H1 (cell line): ENCODE measurements at regions not wholly inside any gene's neighbourhood (a gene's known extent, or its start where the extent isn't known, plus 50 kb on each side); places are given as distances from the start of the nearest gene placed in this dataset.

ENCODE experiments used
- CTCF ChIA-PET: fragments of 300-600 bp; sonication (Branson Sonifier 250); formaldehyde crosslinking; loops from one replicate; lab custom pipeline; 2021; ENCODE audit not compliant: partially characterized antibody; lab: Charles Lee
- POLR2A ChIA-PET: fragments of 300-600 bp; sonication (Branson Sonifier 250); formaldehyde crosslinking; loops from one replicate; lab custom pipeline; 2021; ENCODE audit warnings: inconsistent platforms; ENCODE audit not compliant: partially characterized antibody; lab: Charles Lee
- DNase-seq, 2 experiments: peaks; one replicate each; pipeline versions ENCODE4 v3.0.0 to v3.0.0-alpha.2; 2010 to 2022; ENCODE audit warnings: low spot score in 2 of 2, low read depth in 1 of 2, mixed read lengths in 1 of 2
- FAIRE-seq: peaks from 2 replicates; lab custom pipeline; 2011; peaks lifted over from hg19 to GRCh38; lab: Jason Lieb, UNC
- H2AFZ ChIP-seq: 2 replicates; pipeline ENCODE4 v1.8.1; 2012; ENCODE audit warnings: low read length, inconsistent platforms
- H2AK5ac ChIP-seq: 2 replicates; pipeline ENCODE4 v1.6.1; 2013; ENCODE audit warnings: low read depth, low read length
- H2BK120ac ChIP-seq: replicated peaks from 2 replicates; pipeline ENCODE3; 2013; ENCODE audit warnings: low read depth, low read length, inconsistent platforms
- H2BK12ac ChIP-seq: 2 replicates; pipeline ENCODE4 v1.6.1; 2013; ENCODE audit warnings: low read depth, low read length
- H2BK15ac ChIP-seq: 2 replicates; pipeline ENCODE4 v1.6.1; 2013; ENCODE audit warnings: low read length
- H2BK20ac ChIP-seq: 2 replicates; pipeline ENCODE4 v1.6.1; 2013; ENCODE audit warnings: low read length
- H2BK5ac ChIP-seq: 2 replicates; pipeline ENCODE4 v1.6.1; 2013; ENCODE audit warnings: low read depth, low read length
- H3K14ac ChIP-seq: 2 replicates; pipeline ENCODE4 v1.6.1; 2013; ENCODE audit warnings: inconsistent platforms; ENCODE audit not compliant: insufficient read length
- H3K18ac ChIP-seq: 2 replicates; pipeline ENCODE4 v1.6.1; 2013; ENCODE audit warnings: low read length; ENCODE audit errors: extremely low read depth
- H3K23ac ChIP-seq: 2 replicates; pipeline ENCODE4 v1.6.1; 2013; ENCODE audit warnings: inconsistent platforms; ENCODE audit not compliant: insufficient read length
- H3K23me2 ChIP-seq: 2 replicates; pipeline ENCODE4 v1.6.1; 2013; ENCODE audit warnings: low read depth, low read length
- H3K27ac ChIP-seq: 2 replicates; pipeline ENCODE4 v1.6.1; 2011; ENCODE audit warnings: low read depth, low read length, inconsistent platforms
- H3K27me3 ChIP-seq, 4 experiments: replicated peaks in 1 of 4; 1 replicate in 1 of 4; 2 replicates in 3 of 4; pipeline versions ENCODE4 v1.6.1 to v1.8.1; 2011 to 2013; ENCODE audit warnings: low read length in 3 of 4, mild to moderate bottlenecking in 3 of 4, inconsistent platforms in 2 of 4, mixed read lengths in 2 of 4, moderate library complexity in 1 of 4; ENCODE audit not compliant: control insufficient read depth in 3 of 4, insufficient read depth in 3 of 4; ENCODE audit errors: extremely low read depth in 1 of 4
- H3K36me3 ChIP-seq, 4 experiments: 2 replicates each; pipeline versions ENCODE4 v1.6.1 to v1.8.1; 2011 to 2013; ENCODE audit warnings: mild to moderate bottlenecking in 4 of 4, low read length in 3 of 4, moderate library complexity in 2 of 4, control low read depth in 1 of 4, inconsistent platforms in 1 of 4; ENCODE audit not compliant: insufficient read depth in 4 of 4, control insufficient read depth in 2 of 4
- H3K4ac ChIP-seq: replicated peaks from 2 replicates; pipeline ENCODE3; 2013; ENCODE audit warnings: low read length, low read depth, mixed read lengths, inconsistent platforms; ENCODE audit not compliant: insufficient read length
- H3K4me1 ChIP-seq, 4 experiments: replicated peaks in 1 of 4; 1 replicate in 1 of 4; 2 replicates in 3 of 4; pipeline versions ENCODE4 v1.6.1 to v1.8.1; 2011 to 2013; ENCODE audit warnings: low read length in 3 of 4, inconsistent platforms in 2 of 4, mixed read lengths in 1 of 4; ENCODE audit not compliant: insufficient read depth in 4 of 4, control insufficient read depth in 3 of 4
- H3K4me2 ChIP-seq, 2 experiments: 2 replicates each; pipeline versions ENCODE4 v1.6.1 to v1.8.1; 2011 to 2013; ENCODE audit warnings: low read depth in 2 of 2, low read length in 2 of 2, control low read depth in 1 of 2, inconsistent platforms in 1 of 2, mild to moderate bottlenecking in 1 of 2; ENCODE audit not compliant: insufficient read depth in 1 of 2
- H3K4me3 ChIP-seq, 4 experiments: fragments of 200-600, 300-600 bp in 1 of 4; sonication (generic), shearing (Covaris generic), sonication (Bioruptor Twin) in 1 of 4; 2 replicates each; pipeline versions ENCODE4 v1.5.1 to v1.8.1; 2011 to 2016; ENCODE audit warnings: low read length in 4 of 4, low read depth in 3 of 4, control low read depth in 2 of 4, inconsistent platforms in 2 of 4, mild to moderate bottlenecking in 2 of 4, mixed read lengths in 1 of 4, moderate library complexity in 1 of 4; ENCODE audit not compliant: insufficient read depth in 2 of 4; ENCODE audit errors: extremely low read depth in 1 of 4
- H3K56ac ChIP-seq: replicated peaks from 2 replicates; pipeline ENCODE3; 2013; ENCODE audit warnings: low read depth, mild to moderate bottlenecking, mixed read lengths, low read length, inconsistent platforms; ENCODE audit not compliant: insufficient read length
- H3K79me1 ChIP-seq: 2 replicates; pipeline ENCODE4 v1.6.1; 2013; ENCODE audit warnings: low read depth, low read length, control low read depth
- H3K79me2 ChIP-seq, 2 experiments: 2 replicates each; pipeline versions ENCODE4 v1.6.1 to v1.8.1; 2012 to 2013; ENCODE audit warnings: low read length in 2 of 2, mild to moderate bottlenecking in 2 of 2, inconsistent platforms in 1 of 2; ENCODE audit not compliant: insufficient read depth in 2 of 2, control insufficient read depth in 1 of 2
- H3K9ac ChIP-seq, 4 experiments: replicated peaks in 1 of 4; 1 replicate in 1 of 4; 2 replicates in 3 of 4; pipeline versions ENCODE4 v1.6.1 to v1.8.1; 2011 to 2013; ENCODE audit warnings: low read depth in 3 of 4, low read length in 3 of 4, control low read depth in 2 of 4, mild to moderate bottlenecking in 2 of 4, moderate library complexity in 2 of 4, inconsistent platforms in 1 of 4; ENCODE audit errors: extremely low read depth in 1 of 4
- H3K9me3 ChIP-seq, 2 experiments: 2 replicates each; pipeline versions ENCODE4 v1.6.1 to v1.8.1; 2012 to 2013; ENCODE audit warnings: mild to moderate bottlenecking in 2 of 2, moderate library complexity in 2 of 2, control low read depth in 1 of 2, inconsistent platforms in 1 of 2, low read depth in 1 of 2, low read length in 1 of 2, mixed read lengths in 1 of 2; ENCODE audit not compliant: insufficient read depth in 2 of 2
- H4K20me1 ChIP-seq, 2 experiments: replicated peaks in 1 of 2; 2 replicates each; pipeline versions ENCODE3 to v1.8.1; 2011 to 2013; ENCODE audit warnings: inconsistent platforms in 2 of 2, low read length in 2 of 2, mild to moderate bottlenecking in 1 of 2; ENCODE audit not compliant: insufficient read depth in 2 of 2, control insufficient read depth in 1 of 2
- H4K5ac ChIP-seq: 2 replicates; pipeline ENCODE4 v1.6.1; 2013; ENCODE audit warnings: low read length, low read depth, mixed read lengths, inconsistent platforms; ENCODE audit not compliant: insufficient read length
- H4K8ac ChIP-seq: 2 replicates; pipeline ENCODE4 v1.8.0; 2013; ENCODE audit warnings: mild to moderate bottlenecking, moderate library complexity, low read length, inconsistent platforms; ENCODE audit not compliant: insufficient read depth; ENCODE audit errors: extremely low read depth
- H4K91ac ChIP-seq: replicated peaks from 2 replicates; pipeline ENCODE3; 2013; ENCODE audit warnings: low read length, mixed read lengths, inconsistent platforms; ENCODE audit not compliant: insufficient read length
- CTBP2 ChIP-seq: IDR thresholded peaks from 2 replicates; pipeline ENCODE4 v1.7.0; 2011; ENCODE audit warnings: borderline replicate concordance, mild to moderate bottlenecking, moderate library complexity, mixed read lengths, low read length; ENCODE audit not compliant: insufficient read depth, insufficient read length
- CTCF ChIP-seq, 3 experiments: IDR thresholded peaks; 1 replicate in 2 of 3; 2 replicates in 1 of 3; pipeline versions ENCODE4 v1.5.1 to v1.6.1; 2011; ENCODE audit warnings: low read length in 3 of 3, mild to moderate bottlenecking in 3 of 3, inconsistent platforms in 2 of 3, low read depth in 1 of 3, moderate library complexity in 1 of 3; ENCODE audit not compliant: insufficient read depth in 1 of 3; ENCODE audit errors: control extremely low read depth in 1 of 3
- HDAC2 ChIP-seq, 2 experiments: fragments of 300-600 bp in 1 of 2; sonication (generic) in 1 of 2; IDR thresholded peaks; 2 replicates each; pipeline ENCODE4 v1.6.1; 2011 to 2012; ENCODE audit warnings: low read depth in 2 of 2, low read length in 2 of 2, mild to moderate bottlenecking in 2 of 2, moderate library complexity in 2 of 2, borderline replicate concordance in 1 of 2, inconsistent platforms in 1 of 2
- JUND ChIP-seq: IDR thresholded peaks from 2 replicates; pipeline ENCODE4 v1.6.1; 2011; ENCODE audit warnings: mild to moderate bottlenecking, improper control_type of control experiment, low read length
- KDM4A ChIP-seq: IDR thresholded peaks from one replicate; pipeline ENCODE4 v1.7.1; 2012; ENCODE audit warnings: low read depth, mild to moderate bottlenecking, moderate library complexity, low read length, inconsistent platforms; ENCODE audit not compliant: severe bottlenecking
- NRF1 ChIP-seq: IDR thresholded peaks from 2 replicates; pipeline ENCODE4 v1.6.1; 2011; ENCODE audit warnings: mild to moderate bottlenecking, low read depth, low read length, improper control_type of control experiment
- POLR2A ChIP-seq, 2 experiments: IDR thresholded peaks; 1 replicate in 1 of 2; 2 replicates in 1 of 2; pipeline ENCODE4 v1.6.1; 2011; ENCODE audit warnings: low read depth in 2 of 2, low read length in 2 of 2, mild to moderate bottlenecking in 2 of 2; ENCODE audit errors: control extremely low read depth in 1 of 2
- POLR2AphosphoS5 ChIP-seq: IDR thresholded peaks from 2 replicates; pipeline ENCODE4 v1.6.1; 2011; ENCODE audit warnings: low read depth, low read length
- POU5F1 ChIP-seq: IDR thresholded peaks from 2 replicates; pipeline ENCODE4 v1.6.1; 2011; ENCODE audit warnings: low read depth, mild to moderate bottlenecking, low read length, moderate library complexity
- SIN3A ChIP-seq, 2 experiments: IDR thresholded peaks in 1 of 2; conservative IDR thresholded peaks in 1 of 2; 2 replicates each; pipeline ENCODE4 v1.6.1; 2011 to 2012; ENCODE audit warnings: low read length in 2 of 2, improper control_type of control experiment in 1 of 2, low read depth in 1 of 2, mild to moderate bottlenecking in 1 of 2
- TEAD4 ChIP-seq: IDR thresholded peaks from 2 replicates; pipeline ENCODE4 v1.6.1; 2012; ENCODE audit warnings: low read depth, low read length, inconsistent platforms, mixed read lengths
- WGBS, 2 experiments: shearing (Covaris generic) in 1 of 2; methylation state at CpG; one replicate each; pipeline versions ENCODE4 v1.1.6 to v1.1.7; 2013 to 2015; ENCODE audit warnings: low lambda C conversion rate in 2 of 2, mixed read lengths in 2 of 2, inconsistent platforms in 1 of 2, low coverage in 1 of 2, missing lambda C conversion rate in 1 of 2; ENCODE audit not compliant: insufficient replicate concordance in 2 of 2, insufficient coverage in 1 of 2, insufficient read length in 1 of 2; ENCODE audit errors: extremely low coverage in 1 of 2, missing lambda C conversion rate in 1 of 2; 5-methylcytosine and 5-hydroxymethylcytosine counted together

DNA sequence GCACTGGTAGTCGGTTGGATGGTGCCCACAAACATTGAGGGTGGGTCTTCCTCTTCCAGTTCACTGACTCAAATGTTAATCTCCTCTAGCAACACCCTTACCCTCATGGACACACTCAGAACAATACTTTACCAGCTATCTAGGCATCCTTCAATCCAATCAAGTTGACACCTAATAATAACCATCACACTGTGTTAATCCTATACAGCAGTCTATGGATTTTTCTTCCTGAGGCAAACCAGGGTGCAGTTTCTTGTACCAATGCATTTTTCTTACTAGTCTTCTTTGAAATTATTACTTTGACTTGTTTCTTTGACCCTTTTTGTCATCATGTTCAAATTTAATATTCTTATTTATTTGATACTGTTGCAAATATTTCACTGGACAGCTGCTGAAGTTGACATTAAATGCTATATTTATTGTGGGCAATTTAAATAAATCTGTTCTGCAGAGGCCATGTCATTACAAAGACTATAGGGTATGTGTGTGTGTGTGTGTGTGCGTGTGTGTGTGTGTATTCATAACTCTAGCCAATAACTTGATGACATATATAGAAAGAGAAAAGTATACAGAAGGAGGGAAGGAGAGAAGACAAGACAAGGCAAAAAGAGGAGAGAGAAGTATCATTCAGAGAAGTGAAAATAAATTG, 884.8 kb upstream of the NEGR1 start:
- H2AK5ac ChIP-seq, result no peak overlapping the region
- H4K91ac ChIP-seq, result no peak overlapping the region
- no peak for FAIRE-seq
- H3K56ac ChIP-seq, result no peak overlapping the region
- no peak overlapping the region for H2BK15ac ChIP-seq
- H4K20me1 ChIP-seq, result no peaks in the 10 kb centered on the region
- H3K23me2 ChIP-seq, result no peaks in the 10 kb centered on the region
- POLR2A ChIA-PET, result no interaction called here
- H3K18ac ChIP-seq, result no peak overlapping the region
- no peaks in the 10 kb centered on the region for H3K79me2 ChIP-seq
- no peak overlapping the region for H2BK12ac ChIP-seq
- H2BK120ac ChIP-seq, result no peak overlapping the region
- no peaks in the 10 kb centered on the region for H3K27me3 ChIP-seq
- H2AFZ ChIP-seq, result no peak overlapping the region
- no peak overlapping the region for H2BK5ac ChIP-seq
- H3K23ac ChIP-seq, result no peak overlapping the region
- no peaks in the 10 kb centered on the region for H3K36me3 ChIP-seq
- no peaks in the 10 kb centered on the region for H3K4me1 ChIP-seq
- no peak overlapping the region for H3K27ac ChIP-seq
- no peaks in the 10 kb centered on the region for H3K9me3 ChIP-seq
- no peak overlapping the region for H3K4me2 ChIP-seq
- H3K14ac ChIP-seq, result no peak overlapping the region
- no peaks in the 10 kb centered on the region for H3K79me1 ChIP-seq
- H3K4ac ChIP-seq, result no peak overlapping the region
- H4K8ac ChIP-seq, result no peak overlapping the region
- H4K5ac ChIP-seq, result no peak overlapping the region
- H2BK20ac ChIP-seq, result no peak overlapping the region
- TF ChIP-seq POU5F1, result no peak
- no peak for TF ChIP-seq POLR2A (IDR thresholded peaks at IDR 0.05; ENCODE audit: control extremely low read depth in 1 of 2, low read depth in 2 of 2, low read length in 2 of 2)
- no peak for TF ChIP-seq JUND
- TF ChIP-seq HDAC2 (IDR thresholded peaks at IDR 0.05; ENCODE audit: borderline replicate concordance in 1 of 2, low read depth in 2 of 2, low read length in 2 of 2), result no peak
- no peak for TF ChIP-seq KDM4A
- TF ChIP-seq SIN3A (conservative IDR thresholded peaks at IDR 0.05 in 1 of 2, IDR thresholded peaks at IDR 0.05 in 1 of 2; ENCODE audit: low read depth in 1 of 2, low read length in 2 of 2), result no peak
- TF ChIP-seq CTBP2, result no peak
- no peak for TF ChIP-seq POLR2AphosphoS5
- no peak for TF ChIP-seq CTCF (IDR thresholded peaks at IDR 0.05; ENCODE audit: control extremely low read depth in 1 of 3, insufficient read depth in 1 of 3, low read depth in 1 of 3, low read length in 3 of 3)
- TF ChIP-seq TEAD4, result no peak
- TF ChIP-seq NRF1, result no peak
- DNase-seq, result no peak
- no peak overlapping the region for H3K9ac ChIP-seq
- no peak overlapping the region for H3K4me3 ChIP-seq
- 74% methylated on average over 2 of the region's 2 CpGs; no CpG with 5 or more reads in 1 of the 2 experiments for WGBS, 2 experiments
- CTCF ChIA-PET, result interaction anchor here (0.6 kb wide), 1 partner anchor 410 kb away, joined by 3 read pairs; no protein-coding TSS in a partner anchor
